H1 (cell line): ENCODE measurements at regions not wholly inside any gene's neighbourhood (a gene's known extent, or its start where the extent isn't known, plus 50 kb on each side); places are given as distances from the start of the nearest gene placed in this dataset.

Source experiments
- CTCF ChIA-PET: fragments of 300-600 bp; sonication (Branson Sonifier 250); formaldehyde crosslinking; loops from one replicate; lab custom pipeline; 2021; ENCODE audit not compliant: partially characterized antibody; lab: Charles Lee
- POLR2A ChIA-PET: fragments of 300-600 bp; sonication (Branson Sonifier 250); formaldehyde crosslinking; loops from one replicate; lab custom pipeline; 2021; ENCODE audit warnings: inconsistent platforms; ENCODE audit not compliant: partially characterized antibody; lab: Charles Lee
- DNase-seq, 2 experiments: peaks; one replicate each; pipeline versions ENCODE4 v3.0.0 to v3.0.0-alpha.2; 2010 to 2022; ENCODE audit warnings: low spot score in 2 of 2, low read depth in 1 of 2, mixed read lengths in 1 of 2
- FAIRE-seq: peaks from 2 replicates; lab custom pipeline; 2011; peaks lifted over from hg19 to GRCh38; lab: Jason Lieb, UNC
- H2AFZ ChIP-seq: 2 replicates; pipeline ENCODE4 v1.8.1; 2012; ENCODE audit warnings: low read length, inconsistent platforms
- H2AK5ac ChIP-seq: 2 replicates; pipeline ENCODE4 v1.6.1; 2013; ENCODE audit warnings: low read depth, low read length
- H2BK120ac ChIP-seq: replicated peaks from 2 replicates; pipeline ENCODE3; 2013; ENCODE audit warnings: low read depth, low read length, inconsistent platforms
- H2BK12ac ChIP-seq: 2 replicates; pipeline ENCODE4 v1.6.1; 2013; ENCODE audit warnings: low read depth, low read length
- H2BK15ac ChIP-seq: 2 replicates; pipeline ENCODE4 v1.6.1; 2013; ENCODE audit warnings: low read length
- H2BK20ac ChIP-seq: 2 replicates; pipeline ENCODE4 v1.6.1; 2013; ENCODE audit warnings: low read length
- H2BK5ac ChIP-seq: 2 replicates; pipeline ENCODE4 v1.6.1; 2013; ENCODE audit warnings: low read depth, low read length
- H3K14ac ChIP-seq: 2 replicates; pipeline ENCODE4 v1.6.1; 2013; ENCODE audit warnings: inconsistent platforms; ENCODE audit not compliant: insufficient read length
- H3K18ac ChIP-seq: 2 replicates; pipeline ENCODE4 v1.6.1; 2013; ENCODE audit warnings: low read length; ENCODE audit errors: extremely low read depth
- H3K23ac ChIP-seq: 2 replicates; pipeline ENCODE4 v1.6.1; 2013; ENCODE audit warnings: inconsistent platforms; ENCODE audit not compliant: insufficient read length
- H3K23me2 ChIP-seq: 2 replicates; pipeline ENCODE4 v1.6.1; 2013; ENCODE audit warnings: low read depth, low read length
- H3K27ac ChIP-seq: 2 replicates; pipeline ENCODE4 v1.6.1; 2011; ENCODE audit warnings: low read depth, low read length, inconsistent platforms
- H3K27me3 ChIP-seq, 4 experiments: replicated peaks in 1 of 4; 1 replicate in 1 of 4; 2 replicates in 3 of 4; pipeline versions ENCODE4 v1.6.1 to v1.8.1; 2011 to 2013; ENCODE audit warnings: low read length in 3 of 4, mild to moderate bottlenecking in 3 of 4, inconsistent platforms in 2 of 4, mixed read lengths in 2 of 4, moderate library complexity in 1 of 4; ENCODE audit not compliant: control insufficient read depth in 3 of 4, insufficient read depth in 3 of 4; ENCODE audit errors: extremely low read depth in 1 of 4
- H3K36me3 ChIP-seq, 4 experiments: 2 replicates each; pipeline versions ENCODE4 v1.6.1 to v1.8.1; 2011 to 2013; ENCODE audit warnings: mild to moderate bottlenecking in 4 of 4, low read length in 3 of 4, moderate library complexity in 2 of 4, control low read depth in 1 of 4, inconsistent platforms in 1 of 4; ENCODE audit not compliant: insufficient read depth in 4 of 4, control insufficient read depth in 2 of 4
- H3K4ac ChIP-seq: replicated peaks from 2 replicates; pipeline ENCODE3; 2013; ENCODE audit warnings: low read length, low read depth, mixed read lengths, inconsistent platforms; ENCODE audit not compliant: insufficient read length
- H3K4me1 ChIP-seq, 4 experiments: replicated peaks in 1 of 4; 1 replicate in 1 of 4; 2 replicates in 3 of 4; pipeline versions ENCODE4 v1.6.1 to v1.8.1; 2011 to 2013; ENCODE audit warnings: low read length in 3 of 4, inconsistent platforms in 2 of 4, mixed read lengths in 1 of 4; ENCODE audit not compliant: insufficient read depth in 4 of 4, control insufficient read depth in 3 of 4
- H3K4me2 ChIP-seq, 2 experiments: 2 replicates each; pipeline versions ENCODE4 v1.6.1 to v1.8.1; 2011 to 2013; ENCODE audit warnings: low read depth in 2 of 2, low read length in 2 of 2, control low read depth in 1 of 2, inconsistent platforms in 1 of 2, mild to moderate bottlenecking in 1 of 2; ENCODE audit not compliant: insufficient read depth in 1 of 2
- H3K4me3 ChIP-seq, 4 experiments: fragments of 200-600, 300-600 bp in 1 of 4; sonication (generic), shearing (Covaris generic), sonication (Bioruptor Twin) in 1 of 4; 2 replicates each; pipeline versions ENCODE4 v1.5.1 to v1.8.1; 2011 to 2016; ENCODE audit warnings: low read length in 4 of 4, low read depth in 3 of 4, control low read depth in 2 of 4, inconsistent platforms in 2 of 4, mild to moderate bottlenecking in 2 of 4, mixed read lengths in 1 of 4, moderate library complexity in 1 of 4; ENCODE audit not compliant: insufficient read depth in 2 of 4; ENCODE audit errors: extremely low read depth in 1 of 4
- H3K56ac ChIP-seq: replicated peaks from 2 replicates; pipeline ENCODE3; 2013; ENCODE audit warnings: low read depth, mild to moderate bottlenecking, mixed read lengths, low read length, inconsistent platforms; ENCODE audit not compliant: insufficient read length
- H3K79me1 ChIP-seq: 2 replicates; pipeline ENCODE4 v1.6.1; 2013; ENCODE audit warnings: low read depth, low read length, control low read depth
- H3K79me2 ChIP-seq, 2 experiments: 2 replicates each; pipeline versions ENCODE4 v1.6.1 to v1.8.1; 2012 to 2013; ENCODE audit warnings: low read length in 2 of 2, mild to moderate bottlenecking in 2 of 2, inconsistent platforms in 1 of 2; ENCODE audit not compliant: insufficient read depth in 2 of 2, control insufficient read depth in 1 of 2
- H3K9ac ChIP-seq, 4 experiments: replicated peaks in 1 of 4; 1 replicate in 1 of 4; 2 replicates in 3 of 4; pipeline versions ENCODE4 v1.6.1 to v1.8.1; 2011 to 2013; ENCODE audit warnings: low read depth in 3 of 4, low read length in 3 of 4, control low read depth in 2 of 4, mild to moderate bottlenecking in 2 of 4, moderate library complexity in 2 of 4, inconsistent platforms in 1 of 4; ENCODE audit errors: extremely low read depth in 1 of 4
- H3K9me3 ChIP-seq, 2 experiments: 2 replicates each; pipeline versions ENCODE4 v1.6.1 to v1.8.1; 2012 to 2013; ENCODE audit warnings: mild to moderate bottlenecking in 2 of 2, moderate library complexity in 2 of 2, control low read depth in 1 of 2, inconsistent platforms in 1 of 2, low read depth in 1 of 2, low read length in 1 of 2, mixed read lengths in 1 of 2; ENCODE audit not compliant: insufficient read depth in 2 of 2
- H4K20me1 ChIP-seq, 2 experiments: replicated peaks in 1 of 2; 2 replicates each; pipeline versions ENCODE3 to v1.8.1; 2011 to 2013; ENCODE audit warnings: inconsistent platforms in 2 of 2, low read length in 2 of 2, mild to moderate bottlenecking in 1 of 2; ENCODE audit not compliant: insufficient read depth in 2 of 2, control insufficient read depth in 1 of 2
- H4K5ac ChIP-seq: 2 replicates; pipeline ENCODE4 v1.6.1; 2013; ENCODE audit warnings: low read length, low read depth, mixed read lengths, inconsistent platforms; ENCODE audit not compliant: insufficient read length
- H4K8ac ChIP-seq: 2 replicates; pipeline ENCODE4 v1.8.0; 2013; ENCODE audit warnings: mild to moderate bottlenecking, moderate library complexity, low read length, inconsistent platforms; ENCODE audit not compliant: insufficient read depth; ENCODE audit errors: extremely low read depth
- H4K91ac ChIP-seq: replicated peaks from 2 replicates; pipeline ENCODE3; 2013; ENCODE audit warnings: low read length, mixed read lengths, inconsistent platforms; ENCODE audit not compliant: insufficient read length
- CREB1 ChIP-seq: IDR thresholded peaks from 2 replicates; pipeline ENCODE4 v1.6.1; 2012; ENCODE audit warnings: inconsistent platforms
- EGR1 ChIP-seq: IDR thresholded peaks from 2 replicates; pipeline ENCODE4 v1.6.1; 2011; ENCODE audit warnings: low read depth, low read length, borderline replicate concordance
- GTF2F1 ChIP-seq: IDR thresholded peaks from 2 replicates; pipeline ENCODE4 v1.6.1; 2012; ENCODE audit warnings: low read depth, low read length, improper control_type of control experiment, borderline replicate concordance
- MAFK ChIP-seq: IDR thresholded peaks from 2 replicates; pipeline ENCODE4 v1.6.1; 2012; ENCODE audit warnings: low read depth, mild to moderate bottlenecking, improper control_type of control experiment, low read length
- NANOG ChIP-seq: IDR thresholded peaks from 2 replicates; pipeline ENCODE4 v1.6.1; 2011; ENCODE audit warnings: low read length, low read depth, mild to moderate bottlenecking, inconsistent platforms; ENCODE audit not compliant: insufficient read depth, poor library complexity, severe bottlenecking
- RAD21 ChIP-seq, 2 experiments: IDR thresholded peaks in 1 of 2; conservative IDR thresholded peaks in 1 of 2; 2 replicates each; pipeline ENCODE4 v1.6.1; 2011; ENCODE audit warnings: low read depth in 2 of 2, low read length in 2 of 2, improper control_type of control experiment in 1 of 2, inconsistent platforms in 1 of 2, mild to moderate bottlenecking in 1 of 2, moderate library complexity in 1 of 2
- SAP30 ChIP-seq: fragments of 300-600 bp; sonication (generic); IDR thresholded peaks from 2 replicates; pipeline ENCODE4 v1.7.1; 2012; ENCODE audit warnings: low read length, moderate library complexity, mild to moderate bottlenecking, inconsistent platforms; ENCODE audit not compliant: insufficient read depth, insufficient replicate concordance
- SIX5 ChIP-seq: IDR thresholded peaks from 2 replicates; pipeline ENCODE4 v1.6.1; 2011; ENCODE audit warnings: mild to moderate bottlenecking, low read depth, low read length
- TCF12 ChIP-seq: IDR thresholded peaks from 2 replicates; pipeline ENCODE4 v1.6.1; 2011; ENCODE audit warnings: low read depth, mild to moderate bottlenecking, low read length
- ZNF274 ChIP-seq: IDR thresholded peaks from 2 replicates; pipeline ENCODE4 v1.7.0; 2012; ENCODE audit warnings: low read length, borderline replicate concordance; ENCODE audit errors: extremely low read depth
- WGBS, 2 experiments: shearing (Covaris generic) in 1 of 2; methylation state at CpG; one replicate each; pipeline versions ENCODE4 v1.1.6 to v1.1.7; 2013 to 2015; ENCODE audit warnings: low lambda C conversion rate in 2 of 2, mixed read lengths in 2 of 2, inconsistent platforms in 1 of 2, low coverage in 1 of 2, missing lambda C conversion rate in 1 of 2; ENCODE audit not compliant: insufficient replicate concordance in 2 of 2, insufficient coverage in 1 of 2, insufficient read length in 1 of 2; ENCODE audit errors: extremely low coverage in 1 of 2, missing lambda C conversion rate in 1 of 2; 5-methylcytosine and 5-hydroxymethylcytosine counted together
- TF ChIP-seq, protein P1 (sequence below): IDR thresholded peaks from 2 replicates; pipeline ENCODE4 v1.6.1; 2012; ENCODE audit warnings: low read length, inconsistent platforms
- TF ChIP-seq, protein P2 (sequence below): IDR thresholded peaks from 2 replicates; pipeline ENCODE4 v1.6.1; 2011; ENCODE audit warnings: low read depth, mild to moderate bottlenecking, low read length; ENCODE audit not compliant: insufficient read depth

DNA sequence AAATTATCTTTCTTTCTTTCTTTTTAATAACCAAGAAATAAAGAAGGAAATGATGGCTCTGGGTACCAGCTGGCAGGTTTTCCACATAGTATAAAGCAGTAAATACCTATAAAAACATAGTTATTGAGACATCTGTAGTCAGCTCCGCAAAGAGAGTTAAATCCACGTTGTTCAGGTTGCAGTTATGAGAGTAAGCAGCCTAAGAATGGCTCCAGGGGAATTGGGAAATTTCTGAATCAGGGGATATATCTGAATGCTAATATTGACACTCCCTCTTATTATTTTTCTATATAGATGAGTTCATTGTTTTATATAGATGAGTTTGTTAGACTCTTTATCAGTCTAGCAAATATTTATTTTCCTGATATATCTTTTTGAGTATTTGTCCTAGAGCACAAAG lies 322.0 kb upstream of the LRRC4C start:
- Histone ChIP-seq H3K79me1 (no peaks in the 10 kb centered on the region), H2AK5ac (no peak overlapping the region), H2BK20ac (no peak overlapping the region), H2BK15ac (no peak overlapping the region), H2AFZ (no peak overlapping the region), H3K27ac (no peak overlapping the region), H3K4me2 (no peak overlapping the region), H4K5ac (no peak overlapping the region), H4K91ac (no peak overlapping the region), H3K4me1 (no peaks in the 10 kb centered on the region; a peak in 1 of 7 replicates), H2BK12ac (no peak overlapping the region), H3K9ac (no peak overlapping the region), H3K4me3 (no peak overlapping the region), H3K18ac (no peak overlapping the region), H3K56ac (no peak overlapping the region), H3K9me3 (no peaks in the 10 kb centered on the region), H2BK5ac (no peak overlapping the region), H3K23ac (no peak overlapping the region), H2BK120ac (no peak overlapping the region), H3K14ac (no peak overlapping the region), H3K23me2 (no peaks in the 10 kb centered on the region), H3K27me3 (no peaks in the 10 kb centered on the region), H3K79me2 (no peaks in the 10 kb centered on the region), H4K20me1 (no peaks in the 10 kb centered on the region), H3K4ac (no peak overlapping the region), H3K36me3 (no peaks in the 10 kb centered on the region), H4K8ac (no peak overlapping the region)
- POLR2A ChIA-PET: no interaction called here
- DNase-seq: no peak
- 90% methylated on average over 2 of the region's 2 CpGs; no CpG with 5 or more reads in 1 of the 2 experiments for WGBS, 2 experiments
- FAIRE-seq: no peak
- CTCF ChIA-PET: no interaction called here
- TF ChIP-seq EGR1: no peak
- TF ChIP-seq SIX5: no peak
- TF ChIP-seq, protein P1, sequence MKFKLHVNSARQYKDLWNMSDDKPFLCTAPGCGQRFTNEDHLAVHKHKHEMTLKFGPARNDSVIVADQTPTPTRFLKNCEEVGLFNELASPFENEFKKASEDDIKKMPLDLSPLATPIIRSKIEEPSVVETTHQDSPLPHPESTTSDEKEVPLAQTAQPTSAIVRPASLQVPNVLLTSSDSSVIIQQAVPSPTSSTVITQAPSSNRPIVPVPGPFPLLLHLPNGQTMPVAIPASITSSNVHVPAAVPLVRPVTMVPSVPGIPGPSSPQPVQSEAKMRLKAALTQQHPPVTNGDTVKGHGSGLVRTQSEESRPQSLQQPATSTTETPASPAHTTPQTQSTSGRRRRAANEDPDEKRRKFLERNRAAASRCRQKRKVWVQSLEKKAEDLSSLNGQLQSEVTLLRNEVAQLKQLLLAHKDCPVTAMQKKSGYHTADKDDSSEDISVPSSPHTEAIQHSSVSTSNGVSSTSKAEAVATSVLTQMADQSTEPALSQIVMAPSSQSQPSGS: no peak
- TF ChIP-seq, protein P2, sequence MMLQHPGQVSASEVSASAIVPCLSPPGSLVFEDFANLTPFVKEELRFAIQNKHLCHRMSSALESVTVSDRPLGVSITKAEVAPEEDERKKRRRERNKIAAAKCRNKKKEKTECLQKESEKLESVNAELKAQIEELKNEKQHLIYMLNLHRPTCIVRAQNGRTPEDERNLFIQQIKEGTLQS: no peak
- no peak for TF ChIP-seq NANOG
- no peak for TF ChIP-seq RAD21 (IDR thresholded peaks at IDR 0.05 in 1 of 2, conservative IDR thresholded peaks at IDR 0.05 in 1 of 2; ENCODE audit: low read depth in 2 of 2, low read length in 2 of 2)
- no peak for TF ChIP-seq TCF12
- TF ChIP-seq MAFK: no peak
- TF ChIP-seq GTF2F1: no peak
- TF ChIP-seq ZNF274: no peak
- TF ChIP-seq CREB1: no peak
- no peak for TF ChIP-seq SAP30
